ENCODE measurements at regions not wholly inside any gene's neighbourhood (a gene's known extent, or its start where the extent isn't known, plus 50 kb on each side); places are given as distances from the start of the nearest gene placed in this dataset.
"Not testable (repeated sequence)": the region's sequence is repeated elsewhere in the genome, so short reads cannot be mapped to it uniquely, and the experiment has no call there.

GRCh38 chr9:75197561-75197960 is 109.2 kb downstream of the OSTF1 start:
- no peak for TF ChIP-seq CTCF (conservative IDR thresholded peaks at IDR 0.05; ENCODE audit: low read depth, low read length)
- H3K4me3 ChIP-seq (ENCODE audit: low read depth, low read length): no peak overlapping the region
- DNase-seq (ENCODE audit: low read depth): peak; percentile 22

GRCh38 chr9:75198436-75198835 is 110.1 kb downstream of the OSTF1 start:
- peak; percentile 24 for TF ChIP-seq CTCF (conservative IDR thresholded peaks at IDR 0.05; ENCODE audit: low read depth, low read length)
- no peak for DNase-seq (ENCODE audit: low read depth)

GRCh38 chr9:75200892-75201470 is 112.7 kb downstream of the OSTF1 start:
- peak; percentile 76 for DNase-seq (ENCODE audit: low read depth)
- TF ChIP-seq CTCF (conservative IDR thresholded peaks at IDR 0.05; ENCODE audit: low read depth, low read length): peak; percentile 59
- H3K4me3 ChIP-seq (ENCODE audit: low read depth, low read length): no peak overlapping the region

More at GRCh38 chr9:75198436-75198835, 110.1 kb downstream of the OSTF1 start:
- no peak overlapping the region for H3K4me3 ChIP-seq (ENCODE audit: low read depth, low read length)

GRCh38 chr9:75201480-75202209 is 113.3 kb downstream of the OSTF1 start:
- TF ChIP-seq CTCF (conservative IDR thresholded peaks at IDR 0.05; ENCODE audit: low read depth, low read length): no peak
- H3K4me3 ChIP-seq (ENCODE audit: low read depth, low read length): no peak overlapping the region

GRCh38 chr9:75207997-75208396 is 119.7 kb downstream of the OSTF1 start:
- not testable (repeated sequence) for DNase-seq (ENCODE audit: low read depth); H3K4me3 ChIP-seq (ENCODE audit: low read depth, low read length)

More at GRCh38 chr9:75201480-75202209, 113.3 kb downstream of the OSTF1 start:
- no peak for DNase-seq (ENCODE audit: low read depth)

GRCh38 chr9:75210215-75210614 is 121.9 kb downstream of the OSTF1 start:
- DNase-seq (ENCODE audit: low read depth): no peak
- no peak for TF ChIP-seq CTCF (conservative IDR thresholded peaks at IDR 0.05; ENCODE audit: low read depth, low read length)
- no peak overlapping the region for H3K4me3 ChIP-seq (ENCODE audit: low read depth, low read length)

GRCh38 chr9:75213765-75214164 is 125.5 kb downstream of the OSTF1 start:
- no peak overlapping the region for H3K4me3 ChIP-seq (ENCODE audit: low read depth, low read length)
- no peak for DNase-seq (ENCODE audit: low read depth)
- no peak for TF ChIP-seq CTCF (conservative IDR thresholded peaks at IDR 0.05; ENCODE audit: low read depth, low read length)
